ENCODE measurements at regions not wholly inside any gene's neighbourhood (a gene's known extent, or its start where the extent isn't known, plus 50 kb on each side); places are given as distances from the start of the nearest gene placed in this dataset.

- Histone ChIP-seq H3K27me3 (no peaks in the 10 kb centered on the region), H3K36me3 (no peaks in the 10 kb centered on the region), H3K4me3 (no peak overlapping the region), H3K4me1 (no peaks in the 10 kb centered on the region), H3K27ac (no peak overlapping the region), H3K9me3 (no peaks in the 10 kb centered on the region)
- ATAC-seq (no peak), DNase-seq (no peak)
- WGBS (ENCODE audit: insufficient coverage, low coverage, low lambda C conversion rate, missing lambda C conversion rate), result 26% methylated on average over 2 of the region's 7 CpGs
- TF ChIP-seq CTCF (IDR thresholded peaks at IDR 0.05) (no peak), POLR2A (IDR thresholded peaks at IDR 0.05) (no peak)
- intact Hi-C loops (cut with DNase I), result no loop called here
These were observed 537.6 kb downstream of the ACTR3B start for GRCh38 chr7:153297141-153297540.

GRCh38 chr7:153301936-153302335 lies 542.4 kb downstream of the ACTR3B start:
- WGBS (ENCODE audit: insufficient coverage, low coverage, low lambda C conversion rate, missing lambda C conversion rate), result 52% methylated on average over 5 of the region's 7 CpGs
- DNase-seq (no peak), ATAC-seq (no peak)
- TF ChIP-seq CTCF (IDR thresholded peaks at IDR 0.05) (no peak), POLR2A (IDR thresholded peaks at IDR 0.05) (no peak)
- H3K27me3 ChIP-seq, result no peaks in the 10 kb centered on the region
- intact Hi-C loops (cut with DNase I), result no loop called here
- no peaks in the 10 kb centered on the region for H3K9me3 ChIP-seq
- H3K4me1 ChIP-seq, result no peaks in the 10 kb centered on the region
- H3K27ac ChIP-seq, result no peak overlapping the region
- no peak overlapping the region for H3K4me3 ChIP-seq
- H3K36me3 ChIP-seq, result no peaks in the 10 kb centered on the region

GRCh38 chr7:153320005-153320404 lies 560.5 kb downstream of the ACTR3B start:
- no peaks in the 10 kb centered on the region for H3K4me1 ChIP-seq
- DNase-seq (no peak), ATAC-seq (no peak)
- no peak overlapping the region for H3K27ac ChIP-seq
- no peak overlapping the region for H3K4me3 ChIP-seq
- WGBS (ENCODE audit: insufficient coverage, low coverage, low lambda C conversion rate, missing lambda C conversion rate), result 30% methylated on average over 4 of the region's 4 CpGs
- H3K27me3 ChIP-seq, result no peaks in the 10 kb centered on the region
- TF ChIP-seq CTCF (IDR thresholded peaks at IDR 0.05), result no peak
- no peaks in the 10 kb centered on the region for H3K36me3 ChIP-seq
- H3K9me3 ChIP-seq, result no peaks in the 10 kb centered on the region
- intact Hi-C loops (cut with DNase I), result no loop called here

GRCh38 chr7:153320681-153321080 lies 561.1 kb downstream of the ACTR3B start:
- DNase-seq (no peak), ATAC-seq (no peak)
- Histone ChIP-seq H3K36me3 (no peaks in the 10 kb centered on the region), H3K4me3 (no peak overlapping the region), H3K4me1 (no peaks in the 10 kb centered on the region), H3K27me3 (no peaks in the 10 kb centered on the region), H3K27ac (no peak overlapping the region), H3K9me3 (no peaks in the 10 kb centered on the region)
- 59% methylated on average over 4 of the region's 4 CpGs for WGBS (ENCODE audit: insufficient coverage, low coverage, low lambda C conversion rate, missing lambda C conversion rate)
- TF ChIP-seq POLR2A (IDR thresholded peaks at IDR 0.05), result no peak
- TF ChIP-seq CTCF (IDR thresholded peaks at IDR 0.05), result no peak
- intact Hi-C loops (cut with DNase I), result no loop called here

- Histone ChIP-seq H3K9me3 (no peaks in the 10 kb centered on the region), H3K36me3 (no peaks in the 10 kb centered on the region), H3K4me1 (no peaks in the 10 kb centered on the region), H3K27ac (no peak overlapping the region), H3K4me3 (no peak overlapping the region), H3K27me3 (no peaks in the 10 kb centered on the region)
- no peak for TF ChIP-seq CTCF (IDR thresholded peaks at IDR 0.05)
- TF ChIP-seq POLR2A (IDR thresholded peaks at IDR 0.05), result no peak
- no peak for DNase-seq
- intact Hi-C loops (cut with DNase I), result no loop called here
- WGBS (ENCODE audit: insufficient coverage, low coverage, low lambda C conversion rate, missing lambda C conversion rate), result 58% methylated on average over 10 of the region's 11 CpGs
- ATAC-seq, result no peak
These were observed 563.4 kb downstream of the ACTR3B start for GRCh38 chr7:153322991-153323390.
